ENCODE measurements at regions not wholly inside any gene's neighbourhood (a gene's known extent, or its start where the extent isn't known, plus 50 kb on each side); places are given as distances from the start of the nearest gene placed in this dataset.

DNA sequence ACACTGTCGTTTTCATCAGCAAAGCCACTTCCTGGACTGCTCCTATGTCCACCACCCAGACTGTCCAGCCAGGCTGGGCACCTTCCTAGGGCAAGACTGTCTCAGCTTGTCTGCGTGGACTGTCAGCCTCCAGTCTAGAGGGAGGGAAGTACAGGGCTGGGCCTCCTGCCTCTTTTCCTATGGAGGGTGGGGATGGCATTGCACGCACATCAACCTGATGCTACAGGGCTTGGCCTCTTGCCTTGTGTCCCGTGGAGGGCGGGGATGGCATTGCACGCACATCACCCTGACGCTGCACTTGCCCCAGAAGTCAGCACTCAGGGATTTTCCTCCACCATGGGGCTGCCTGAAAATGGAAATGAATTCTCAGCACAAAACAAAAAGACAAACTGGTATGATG lies 304.2 kb upstream of the CDH4 start:
- TF ChIP-seq, protein P1, sequence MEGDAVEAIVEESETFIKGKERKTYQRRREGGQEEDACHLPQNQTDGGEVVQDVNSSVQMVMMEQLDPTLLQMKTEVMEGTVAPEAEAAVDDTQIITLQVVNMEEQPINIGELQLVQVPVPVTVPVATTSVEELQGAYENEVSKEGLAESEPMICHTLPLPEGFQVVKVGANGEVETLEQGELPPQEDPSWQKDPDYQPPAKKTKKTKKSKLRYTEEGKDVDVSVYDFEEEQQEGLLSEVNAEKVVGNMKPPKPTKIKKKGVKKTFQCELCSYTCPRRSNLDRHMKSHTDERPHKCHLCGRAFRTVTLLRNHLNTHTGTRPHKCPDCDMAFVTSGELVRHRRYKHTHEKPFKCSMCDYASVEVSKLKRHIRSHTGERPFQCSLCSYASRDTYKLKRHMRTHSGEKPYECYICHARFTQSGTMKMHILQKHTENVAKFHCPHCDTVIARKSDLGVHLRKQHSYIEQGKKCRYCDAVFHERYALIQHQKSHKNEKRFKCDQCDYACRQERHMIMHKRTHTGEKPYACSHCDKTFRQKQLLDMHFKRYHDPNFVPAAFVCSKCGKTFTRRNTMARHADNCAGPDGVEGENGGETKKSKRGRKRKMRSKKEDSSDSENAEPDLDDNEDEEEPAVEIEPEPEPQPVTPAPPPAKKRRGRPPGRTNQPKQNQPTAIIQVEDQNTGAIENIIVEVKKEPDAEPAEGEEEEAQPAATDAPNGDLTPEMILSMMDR (conservative IDR thresholded peaks at IDR 0.05; ENCODE audit: low read length): no peak
- no peak for DNase-seq (ENCODE audit: low read depth)
- no peak overlapping the region for H3K4me3 ChIP-seq (ENCODE audit: low read length)

DNA sequence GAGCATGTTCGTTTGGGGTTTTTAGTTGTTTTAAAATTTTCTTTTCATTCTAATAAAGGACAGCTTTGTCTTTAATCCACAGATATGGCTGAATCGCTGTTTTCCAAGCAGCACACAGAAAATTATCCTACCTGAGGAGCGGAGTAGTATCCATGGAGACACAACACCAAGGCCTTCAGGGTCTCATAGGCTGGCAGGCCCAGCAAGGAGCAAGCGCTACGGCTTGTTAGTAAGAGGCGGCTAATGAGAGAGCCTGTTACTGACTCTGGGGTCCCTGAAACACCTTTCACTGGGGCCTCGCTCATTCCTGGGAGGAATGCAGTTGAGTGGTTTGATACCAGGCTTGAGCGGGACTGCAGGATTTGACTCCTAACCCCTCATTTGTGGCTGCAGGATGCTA lies 303.8 kb upstream of the CDH4 start:
- TF ChIP-seq, protein P1 (conservative IDR thresholded peaks at IDR 0.05; ENCODE audit: low read length): no peak
- no peak for DNase-seq (ENCODE audit: low read depth)
- no peak overlapping the region for H3K4me3 ChIP-seq (ENCODE audit: low read length)

DNA sequence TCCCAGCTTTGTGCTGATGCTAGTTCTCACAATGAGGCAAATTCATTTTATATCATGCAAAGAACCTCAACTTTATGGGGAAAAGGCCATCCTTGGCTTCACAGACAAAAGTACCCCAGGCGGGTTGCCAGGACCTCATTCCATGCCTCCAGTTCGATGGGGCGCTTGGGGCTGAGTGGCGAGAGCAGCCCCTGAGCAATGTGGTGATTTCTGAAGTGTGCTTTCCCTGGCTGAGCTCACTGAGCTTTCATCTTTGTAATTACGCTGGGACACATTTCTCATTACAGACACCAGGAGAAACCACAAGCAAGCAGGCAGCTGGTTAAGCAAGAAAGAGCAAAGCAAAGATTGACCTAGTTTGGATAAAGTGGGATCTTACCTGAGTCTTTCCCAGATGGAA lies 301.5 kb upstream of the CDH4 start:
- DNase-seq (ENCODE audit: low read depth): no peak

DNA sequence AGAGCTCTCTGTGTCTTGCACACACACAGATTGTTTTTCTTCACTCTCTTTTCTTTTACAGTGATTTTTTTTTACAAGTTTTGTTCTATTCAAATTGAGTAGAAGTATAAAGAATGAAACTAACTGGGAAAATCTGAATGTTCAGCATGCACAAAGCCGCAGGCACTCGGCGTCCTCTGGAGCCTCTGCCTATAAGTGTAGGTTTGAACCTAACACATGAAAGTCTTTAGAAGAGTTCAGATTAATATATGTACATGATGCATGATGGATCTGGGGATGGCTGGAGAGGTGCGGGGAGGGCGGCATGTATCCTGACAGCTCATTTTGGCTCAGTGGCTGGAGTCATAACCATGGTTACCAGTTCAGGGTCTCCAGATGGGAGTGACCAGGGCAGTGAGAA lies 301.1 kb upstream of the CDH4 start:
- DNase-seq (ENCODE audit: low read depth): no peak

More for the DNA sequence above, 301.5 kb upstream of the CDH4 start:
- TF ChIP-seq, protein P1 (conservative IDR thresholded peaks at IDR 0.05; ENCODE audit: low read length): no peak
- H3K4me3 ChIP-seq (ENCODE audit: low read length): no peak overlapping the region

DNA sequence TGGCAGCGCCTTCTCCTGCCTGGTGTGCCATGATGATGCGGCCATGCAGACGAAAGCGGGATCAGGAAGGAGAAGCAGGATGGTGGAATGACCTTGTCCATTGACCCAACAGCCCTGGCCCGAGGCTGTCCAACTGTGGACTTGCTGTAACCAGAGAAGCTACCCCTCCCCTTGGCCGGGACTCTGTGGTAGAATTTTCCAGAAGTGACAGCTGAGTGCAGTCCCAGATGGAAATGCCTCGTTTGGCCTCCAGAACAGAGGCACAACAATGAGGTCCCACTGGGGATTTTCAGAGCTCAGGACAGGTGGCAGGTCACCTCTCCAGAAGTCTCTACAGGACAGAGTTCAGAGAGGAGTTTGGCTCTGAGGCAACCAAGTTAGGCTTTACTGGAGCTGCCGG lies 299.2 kb upstream of the CDH4 start:
- TF ChIP-seq, protein P1 (conservative IDR thresholded peaks at IDR 0.05; ENCODE audit: low read length): no peak
- no peak overlapping the region for H3K4me3 ChIP-seq (ENCODE audit: low read length)
- DNase-seq (ENCODE audit: low read depth): no peak

More for the DNA sequence above, 301.1 kb upstream of the CDH4 start:
- no peak overlapping the region for H3K4me3 ChIP-seq (ENCODE audit: low read length)
- TF ChIP-seq, protein P1 (conservative IDR thresholded peaks at IDR 0.05; ENCODE audit: low read length): no peak

DNA sequence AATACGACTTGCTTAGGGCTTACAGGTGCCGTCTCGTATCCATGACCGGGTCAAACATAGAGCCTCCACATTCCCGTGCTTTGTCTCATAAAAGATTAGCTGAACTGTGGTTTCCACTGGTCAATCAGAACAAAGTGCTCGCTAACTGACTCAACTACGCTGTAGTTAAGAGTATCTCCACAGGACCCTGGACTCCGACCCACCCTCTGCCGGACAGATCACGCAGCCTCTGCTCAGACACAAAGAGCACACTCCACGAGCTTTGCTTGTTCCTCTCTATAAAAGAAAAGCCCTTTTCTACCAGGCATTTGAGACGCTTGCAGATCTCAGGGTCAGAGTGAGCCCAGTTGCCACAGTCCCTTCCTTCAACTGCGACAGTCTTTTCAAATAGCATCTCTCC lies 298.7 kb upstream of the CDH4 start:
- TF ChIP-seq, protein P1 (conservative IDR thresholded peaks at IDR 0.05; ENCODE audit: low read length): no peak
- no peak overlapping the region for H3K4me3 ChIP-seq (ENCODE audit: low read length)
- DNase-seq (ENCODE audit: low read depth): no peak

DNA sequence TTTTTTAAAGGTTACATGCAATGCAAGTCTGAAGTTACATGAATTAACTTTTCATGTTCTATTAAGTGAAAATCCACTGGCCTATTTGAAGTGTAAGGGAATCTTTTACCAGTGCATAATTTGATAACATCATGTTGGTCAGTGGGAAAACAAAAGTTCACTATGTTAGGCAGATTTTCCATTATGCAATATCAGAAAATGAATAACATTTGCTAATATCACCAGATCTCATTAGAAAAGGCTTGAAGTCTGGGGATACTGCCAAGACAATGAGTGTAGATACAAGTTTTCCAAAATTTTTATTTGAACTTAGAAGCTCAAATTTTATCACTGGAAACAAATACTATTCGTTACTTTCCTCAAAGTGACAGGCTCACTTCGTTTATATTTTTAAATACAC lies 296.4 kb upstream of the CDH4 start:
- TF ChIP-seq, protein P1 (conservative IDR thresholded peaks at IDR 0.05; ENCODE audit: low read length): no peak

More for the DNA sequence above, 296.4 kb upstream of the CDH4 start:
- DNase-seq (ENCODE audit: low read depth): no peak
- H3K4me3 ChIP-seq (ENCODE audit: low read length): no peak overlapping the region

Data from AG10803 (cell line).